ENCODE measurements at regions not wholly inside any gene's neighbourhood (a gene's known extent, or its start where the extent isn't known, plus 50 kb on each side); places are given as distances from the start of the nearest gene placed in this dataset.

GRCh38 chr16:62353355-62353754, 317.1 kb upstream of the CDH8 start:
- no peak overlapping the region for H3K27ac ChIP-seq
- H3K4me3 ChIP-seq, result no peak overlapping the region
- no peak for TF ChIP-seq CTCF (IDR thresholded peaks at IDR 0.05)
- DNase-seq (ENCODE audit: low spot score), result no peak

- Histone ChIP-seq H3K4me3 (no peak overlapping the region), H3K27ac (no peak overlapping the region)
- no peak for DNase-seq (ENCODE audit: low spot score)
- TF ChIP-seq CTCF (IDR thresholded peaks at IDR 0.05), result no peak
Measured at GRCh38 chr16:62342216-62342615, 306.0 kb upstream of the CDH8 start.

- H3K27ac ChIP-seq, result no peak overlapping the region
- no peak overlapping the region for H3K4me3 ChIP-seq
- TF ChIP-seq CTCF (IDR thresholded peaks at IDR 0.05), result no peak
- DNase-seq (ENCODE audit: low spot score), result no peak
Measured at GRCh38 chr16:62335356-62335755, 299.1 kb upstream of the CDH8 start.

- H3K27ac ChIP-seq, result no peak overlapping the region
- no peak for DNase-seq (ENCODE audit: low spot score)
- H3K4me3 ChIP-seq, result no peak overlapping the region
- no peak for TF ChIP-seq CTCF (IDR thresholded peaks at IDR 0.05)
Measured at GRCh38 chr16:62321606-62322005, 285.4 kb upstream of the CDH8 start.

- H3K4me3 ChIP-seq, result peak overlapping the region; percentile 30
- DNase-seq (ENCODE audit: low spot score), result no peak
- H3K27ac ChIP-seq, result no peak overlapping the region
- TF ChIP-seq CTCF (IDR thresholded peaks at IDR 0.05), result no peak
Measured at GRCh38 chr16:62298600-62298999, 262.4 kb upstream of the CDH8 start.

GRCh38 chr16:62294213-62294972, 258.2 kb upstream of the CDH8 start:
- no peak for DNase-seq (ENCODE audit: low spot score)
- no peak overlapping the region for H3K4me3 ChIP-seq
- TF ChIP-seq CTCF (IDR thresholded peaks at IDR 0.05), result no peak
- H3K27ac ChIP-seq, result no peak overlapping the region

GRCh38 chr16:62288990-62289629, 252.9 kb upstream of the CDH8 start:
- no peak overlapping the region for H3K4me3 ChIP-seq
- H3K27ac ChIP-seq, result no peak overlapping the region
- no peak for TF ChIP-seq CTCF (IDR thresholded peaks at IDR 0.05)
- DNase-seq (ENCODE audit: low spot score), result no peak
